GM12873 (cell line): ENCODE measurements at regions not wholly inside any gene's neighbourhood (a gene's known extent, or its start where the extent isn't known, plus 50 kb on each side); places are given as distances from the start of the nearest gene placed in this dataset.

Experiments used
- CTCF ChIP-seq: IDR thresholded peaks from 2 replicates; pipeline ENCODE4 v1.5.1; 2012; ENCODE audit warnings: low read depth, mild to moderate bottlenecking, moderate library complexity, low read length, control low read depth; ENCODE audit not compliant: insufficient read depth; ENCODE audit errors: missing control alignments

GRCh38 chr13:102462570-102462969 lies 60.7 kb upstream of the FGF14 start:
- TF ChIP-seq CTCF = no peak

- TF ChIP-seq CTCF = no peak
Observed at GRCh38 chr13:102461302-102461701, 59.5 kb upstream of the FGF14 start.

- no peak for TF ChIP-seq CTCF
Observed at GRCh38 chr13:102460806-102461205, 59.0 kb upstream of the FGF14 start.

- no peak for TF ChIP-seq CTCF
Observed at GRCh38 chr13:102452836-102453235, 51.0 kb upstream of the FGF14 start.
